Prostate gland (tissue), 2 donors: ENCODE measurements at regions not wholly inside any gene's neighbourhood (a gene's known extent, or its start where the extent isn't known, plus 50 kb on each side); places are given as distances from the start of the nearest gene placed in this dataset.

ENCODE experiments used
- POLR2A ChIP-seq: fragments of 450-650 bp; IDR thresholded peaks from one replicate; pipeline ENCODE4 v1.6.1; 2016; ENCODE audit warnings: antibody characterized with exemption, mild to moderate bottlenecking
- POLR2AphosphoS5 ChIP-seq: sonication (generic); formaldehyde crosslinking; IDR thresholded peaks from one replicate; pipeline ENCODE4 v1.6.1; 2017; ENCODE audit warnings: antibody characterized with exemption
- TF ChIP-seq, protein P1 (sequence below), 4 experiments: fragments of 200-600 bp in 2 of 4; fragments of 450-650 bp in 2 of 4; sonication (generic) in 2 of 4; IDR thresholded peaks; 1 replicate in 3 of 4; 2 replicates in 1 of 4; pipeline ENCODE4 v1.5.1; 2016 to 2019; ENCODE audit warnings: antibody characterized with exemption in 4 of 4, mild to moderate bottlenecking in 2 of 4, moderate library complexity in 2 of 4

DNA sequence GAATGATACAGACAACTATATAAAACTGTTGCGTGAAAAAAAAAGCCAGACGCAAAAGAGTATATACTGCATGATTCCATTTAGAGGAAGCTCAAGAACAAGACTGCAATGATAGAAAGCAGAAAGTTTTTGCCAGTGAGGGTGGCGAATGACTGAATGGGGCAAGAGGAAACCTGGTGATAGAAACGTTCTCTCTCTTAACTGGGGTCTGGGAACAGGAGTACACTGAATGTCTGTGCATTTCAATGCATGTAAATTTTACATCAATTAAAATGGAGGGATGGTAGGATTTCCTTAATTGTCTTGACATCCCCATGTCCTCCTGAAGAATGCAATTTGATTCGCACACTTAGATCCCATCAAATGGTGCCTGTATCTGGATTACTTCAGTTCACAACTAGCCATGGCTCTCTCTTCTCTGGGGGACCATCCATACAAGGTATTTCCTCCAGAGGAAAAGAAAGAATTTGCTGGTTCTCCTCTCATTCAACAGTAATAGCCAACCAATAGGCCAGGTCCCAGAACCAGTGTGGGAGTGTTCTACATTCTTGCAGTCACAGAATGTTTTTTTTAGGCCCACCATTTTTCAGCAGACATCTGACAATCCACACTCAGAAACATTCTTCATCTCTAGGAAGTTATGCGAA, 221.0 kb upstream of the KLF14 start:
- TF ChIP-seq, protein P1, sequence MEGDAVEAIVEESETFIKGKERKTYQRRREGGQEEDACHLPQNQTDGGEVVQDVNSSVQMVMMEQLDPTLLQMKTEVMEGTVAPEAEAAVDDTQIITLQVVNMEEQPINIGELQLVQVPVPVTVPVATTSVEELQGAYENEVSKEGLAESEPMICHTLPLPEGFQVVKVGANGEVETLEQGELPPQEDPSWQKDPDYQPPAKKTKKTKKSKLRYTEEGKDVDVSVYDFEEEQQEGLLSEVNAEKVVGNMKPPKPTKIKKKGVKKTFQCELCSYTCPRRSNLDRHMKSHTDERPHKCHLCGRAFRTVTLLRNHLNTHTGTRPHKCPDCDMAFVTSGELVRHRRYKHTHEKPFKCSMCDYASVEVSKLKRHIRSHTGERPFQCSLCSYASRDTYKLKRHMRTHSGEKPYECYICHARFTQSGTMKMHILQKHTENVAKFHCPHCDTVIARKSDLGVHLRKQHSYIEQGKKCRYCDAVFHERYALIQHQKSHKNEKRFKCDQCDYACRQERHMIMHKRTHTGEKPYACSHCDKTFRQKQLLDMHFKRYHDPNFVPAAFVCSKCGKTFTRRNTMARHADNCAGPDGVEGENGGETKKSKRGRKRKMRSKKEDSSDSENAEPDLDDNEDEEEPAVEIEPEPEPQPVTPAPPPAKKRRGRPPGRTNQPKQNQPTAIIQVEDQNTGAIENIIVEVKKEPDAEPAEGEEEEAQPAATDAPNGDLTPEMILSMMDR (IDR thresholded peaks at IDR 0.05), result no peak
- TF ChIP-seq POLR2A (no peak), POLR2AphosphoS5 (no peak)
